ENCODE measurements at regions not wholly inside any gene's neighbourhood (a gene's known extent, or its start where the extent isn't known, plus 50 kb on each side); places are given as distances from the start of the nearest gene placed in this dataset.

DNA sequence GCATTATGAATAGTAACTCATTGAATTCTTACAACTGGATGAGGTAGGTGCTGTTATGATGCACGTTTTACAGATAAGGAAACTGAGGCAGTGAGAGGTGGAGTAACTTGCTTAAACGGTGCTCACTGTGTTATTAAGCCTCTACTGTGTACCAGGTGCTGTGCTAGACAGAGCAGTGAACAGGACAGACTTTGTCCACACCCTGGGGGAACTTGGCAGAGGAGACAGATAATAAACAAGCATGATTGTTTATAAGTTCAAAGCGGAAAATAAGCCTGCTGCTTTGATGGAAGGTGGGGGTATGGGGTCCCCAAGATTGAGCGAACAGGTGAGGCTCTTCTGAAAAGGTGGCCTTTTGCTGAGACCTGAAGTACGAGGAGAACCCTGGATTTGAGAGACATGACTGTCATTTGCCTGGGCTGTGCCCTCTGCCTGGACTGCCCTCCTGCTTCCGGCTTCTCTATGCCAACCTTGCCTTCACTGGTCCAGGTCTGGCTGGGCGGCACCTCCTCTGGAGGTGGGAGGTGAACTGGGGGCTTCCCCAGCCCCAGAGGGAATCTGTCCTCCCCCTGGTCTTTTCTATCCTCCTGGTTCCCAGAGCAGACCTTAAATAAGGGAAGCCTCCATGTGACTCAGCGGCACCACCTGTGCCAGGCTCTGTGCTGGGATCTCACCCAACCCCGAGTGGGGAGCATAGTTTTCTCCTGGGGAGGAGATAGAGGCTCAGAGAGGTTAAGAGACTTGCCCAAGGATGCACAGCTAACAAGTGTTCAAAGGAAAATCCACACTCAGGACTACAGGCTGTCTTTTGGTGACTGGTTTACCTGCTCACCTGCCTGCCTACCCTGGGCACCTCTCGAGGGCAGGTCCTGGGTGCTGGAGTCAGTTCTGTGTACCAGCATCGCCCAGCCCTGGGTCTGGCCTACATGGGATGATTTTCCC is 59.1 kb downstream of the CEBPB start:
- FAIRE-seq (no peak), DNase-seq (ENCODE audit: low read depth, low spot score) (no peak)
- Histone ChIP-seq H3K36me3 (ENCODE audit: control insufficient read depth in 2 of 2, extremely low read depth in 1 of 2, insufficient read depth in 2 of 2, low read length in 2 of 2) (no peaks in the 10 kb centered on the region), H3K27me3 (ENCODE audit: control insufficient read depth, extremely low read depth, insufficient read depth, low read length) (no peaks in the 10 kb centered on the region), H3K4me2 (ENCODE audit: control insufficient read depth, extremely low read depth, insufficient read depth, low read depth, low read length) (no peak overlapping the region), H3K4me1 (ENCODE audit: control insufficient read depth, extremely low read depth, insufficient read depth, low read length) (peaks cover 34% of the 10 kb centered on the region), H3K9me1 (ENCODE audit: control insufficient read depth, extremely low read depth, insufficient read depth, low read length) (no peaks in the 10 kb centered on the region), H2AFZ (ENCODE audit: control insufficient read depth, low read length) (no peak overlapping the region), H4K20me1 (ENCODE audit: control insufficient read depth, extremely low read depth, insufficient read depth, low read length) (no peaks in the 10 kb centered on the region), H3K4me3 (ENCODE audit: control insufficient read depth in 2 of 3, extremely low read depth in 1 of 3, insufficient read depth in 2 of 3, low read depth in 1 of 3, low read length in 3 of 3) (no peak overlapping the region), H3K9ac (ENCODE audit: control insufficient read depth, extremely low read depth, insufficient read depth, low read length) (no peak overlapping the region), H3K27ac (ENCODE audit: control insufficient read depth, insufficient read depth, low read length) (no peak overlapping the region), H3K79me2 (ENCODE audit: control insufficient read depth, insufficient read depth, low read length) (no peaks in the 10 kb centered on the region), H3K9me3 (ENCODE audit: control insufficient read depth, low read depth, low read length) (no peaks in the 10 kb centered on the region)
- no peak for TF ChIP-seq EZH2 (IDR thresholded peaks at IDR 0.05; ENCODE audit: low read length)
- TF ChIP-seq, protein P1, sequence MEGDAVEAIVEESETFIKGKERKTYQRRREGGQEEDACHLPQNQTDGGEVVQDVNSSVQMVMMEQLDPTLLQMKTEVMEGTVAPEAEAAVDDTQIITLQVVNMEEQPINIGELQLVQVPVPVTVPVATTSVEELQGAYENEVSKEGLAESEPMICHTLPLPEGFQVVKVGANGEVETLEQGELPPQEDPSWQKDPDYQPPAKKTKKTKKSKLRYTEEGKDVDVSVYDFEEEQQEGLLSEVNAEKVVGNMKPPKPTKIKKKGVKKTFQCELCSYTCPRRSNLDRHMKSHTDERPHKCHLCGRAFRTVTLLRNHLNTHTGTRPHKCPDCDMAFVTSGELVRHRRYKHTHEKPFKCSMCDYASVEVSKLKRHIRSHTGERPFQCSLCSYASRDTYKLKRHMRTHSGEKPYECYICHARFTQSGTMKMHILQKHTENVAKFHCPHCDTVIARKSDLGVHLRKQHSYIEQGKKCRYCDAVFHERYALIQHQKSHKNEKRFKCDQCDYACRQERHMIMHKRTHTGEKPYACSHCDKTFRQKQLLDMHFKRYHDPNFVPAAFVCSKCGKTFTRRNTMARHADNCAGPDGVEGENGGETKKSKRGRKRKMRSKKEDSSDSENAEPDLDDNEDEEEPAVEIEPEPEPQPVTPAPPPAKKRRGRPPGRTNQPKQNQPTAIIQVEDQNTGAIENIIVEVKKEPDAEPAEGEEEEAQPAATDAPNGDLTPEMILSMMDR (optimal IDR thresholded peaks at IDR 0.05 in 1 of 3, IDR thresholded peaks at IDR 0.05 in 1 of 3, conservative IDR thresholded peaks at IDR 0.05 in 1 of 3; ENCODE audit: extremely low read depth in 1 of 3, insufficient read depth in 2 of 3, low read length in 3 of 3): no peak
- dilution Hi-C loops (cut with MboI; ENCODE audit: extremely low pct_ligation_motif_present, low sequenced_read_pairs): no loop called here

DNA sequence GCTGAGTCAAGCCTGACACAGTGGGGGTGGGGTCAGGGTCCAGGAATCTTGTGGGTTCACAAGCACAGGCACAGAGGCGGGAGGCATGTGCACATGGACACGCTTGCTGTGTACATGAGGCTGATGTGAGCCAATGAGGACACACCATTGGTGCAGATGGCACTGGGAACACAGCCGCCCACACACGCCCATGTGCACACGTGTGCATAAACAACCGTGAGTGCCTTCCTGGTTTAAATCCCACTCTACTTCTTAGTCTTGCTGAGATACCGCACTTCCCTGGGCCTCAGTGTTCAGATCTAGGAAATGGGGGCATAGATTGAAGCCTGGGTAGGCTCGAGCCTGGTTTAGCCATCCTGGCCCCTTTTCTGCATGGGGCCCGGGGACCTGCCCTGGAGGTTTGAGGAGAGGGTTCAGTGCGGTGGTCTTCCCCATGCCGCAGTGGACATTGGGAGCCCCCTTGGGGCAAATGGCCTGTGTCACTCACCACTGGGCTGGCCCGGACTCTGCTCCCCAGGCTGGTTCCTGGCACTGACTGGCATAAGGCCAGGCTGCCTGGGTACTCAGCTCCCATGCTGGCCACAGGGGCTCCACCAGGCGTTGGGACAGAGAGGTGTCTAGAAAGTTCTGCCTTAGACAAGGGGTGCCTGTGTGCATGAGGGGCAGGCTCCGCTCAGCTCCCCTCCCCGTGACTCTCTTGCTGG is 60.2 kb downstream of the CEBPB start:
- H3K9ac ChIP-seq (ENCODE audit: control insufficient read depth, extremely low read depth, insufficient read depth, low read length): no peak overlapping the region
- no peaks in the 10 kb centered on the region for H3K36me3 ChIP-seq (ENCODE audit: control insufficient read depth in 2 of 2, extremely low read depth in 1 of 2, insufficient read depth in 2 of 2, low read length in 2 of 2)
- no peak for FAIRE-seq
- no peak overlapping the region for H3K27ac ChIP-seq (ENCODE audit: control insufficient read depth, insufficient read depth, low read length)
- no peak overlapping the region for H3K4me2 ChIP-seq (ENCODE audit: control insufficient read depth, extremely low read depth, insufficient read depth, low read depth, low read length)
- DNase-seq (ENCODE audit: low read depth, low spot score): no peak
- H4K20me1 ChIP-seq (ENCODE audit: control insufficient read depth, extremely low read depth, insufficient read depth, low read length): no peaks in the 10 kb centered on the region
- no peaks in the 10 kb centered on the region for H3K9me3 ChIP-seq (ENCODE audit: control insufficient read depth, low read depth, low read length)
- dilution Hi-C loops (cut with MboI; ENCODE audit: extremely low pct_ligation_motif_present, low sequenced_read_pairs): no loop called here
- H3K27me3 ChIP-seq (ENCODE audit: control insufficient read depth, extremely low read depth, insufficient read depth, low read length): no peaks in the 10 kb centered on the region
- no peak overlapping the region for H3K4me3 ChIP-seq (ENCODE audit: control insufficient read depth in 2 of 3, extremely low read depth in 1 of 3, insufficient read depth in 2 of 3, low read depth in 1 of 3, low read length in 3 of 3)
- no peak overlapping the region for H2AFZ ChIP-seq (ENCODE audit: control insufficient read depth, low read length)
- H3K4me1 ChIP-seq (ENCODE audit: control insufficient read depth, extremely low read depth, insufficient read depth, low read length): peaks cover 30% of the 10 kb centered on the region
- TF ChIP-seq, protein P1 (optimal IDR thresholded peaks at IDR 0.05 in 1 of 3, IDR thresholded peaks at IDR 0.05 in 1 of 3, conservative IDR thresholded peaks at IDR 0.05 in 1 of 3; ENCODE audit: extremely low read depth in 1 of 3, insufficient read depth in 2 of 3, low read length in 3 of 3): no peak
- TF ChIP-seq EZH2 (IDR thresholded peaks at IDR 0.05; ENCODE audit: low read length): no peak
- H3K79me2 ChIP-seq (ENCODE audit: control insufficient read depth, insufficient read depth, low read length): no peaks in the 10 kb centered on the region
- no peaks in the 10 kb centered on the region for H3K9me1 ChIP-seq (ENCODE audit: control insufficient read depth, extremely low read depth, insufficient read depth, low read length)

All from keratinocyte (primary cell).